ENCODE measurements at regions not wholly inside any gene's neighbourhood (a gene's known extent, or its start where the extent isn't known, plus 50 kb on each side); places are given as distances from the start of the nearest gene placed in this dataset.

DNA sequence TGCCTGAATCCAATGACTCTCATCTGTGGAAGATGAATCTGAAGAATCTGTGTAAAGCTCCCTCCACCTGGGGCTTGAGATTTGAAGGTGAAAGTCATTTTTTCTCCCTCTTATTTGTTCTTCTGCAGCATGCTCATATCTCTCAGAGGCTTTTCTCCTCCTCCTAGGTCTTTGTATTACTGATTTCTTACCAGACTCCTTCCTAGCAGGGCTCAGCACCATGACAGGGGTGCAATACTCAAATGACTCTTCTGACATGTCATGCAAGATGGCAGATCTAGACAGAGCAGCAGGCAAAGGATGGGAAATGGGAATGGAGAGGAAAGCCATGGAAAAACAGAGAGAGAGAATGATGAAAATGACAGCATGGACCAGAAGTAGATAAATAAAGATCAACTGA, 118.3 kb downstream of the TMA16 start:
- no peaks in the 10 kb centered on the region for H3K27me3 Mint-ChIP-seq (ENCODE audit: low read depth)
- no peak overlapping the region for H3K4me3 Mint-ChIP-seq
- H3K27ac Mint-ChIP-seq, result no peak overlapping the region
- no peaks in the 10 kb centered on the region for H3K4me1 Mint-ChIP-seq
- TF ChIP-seq, protein P1, sequence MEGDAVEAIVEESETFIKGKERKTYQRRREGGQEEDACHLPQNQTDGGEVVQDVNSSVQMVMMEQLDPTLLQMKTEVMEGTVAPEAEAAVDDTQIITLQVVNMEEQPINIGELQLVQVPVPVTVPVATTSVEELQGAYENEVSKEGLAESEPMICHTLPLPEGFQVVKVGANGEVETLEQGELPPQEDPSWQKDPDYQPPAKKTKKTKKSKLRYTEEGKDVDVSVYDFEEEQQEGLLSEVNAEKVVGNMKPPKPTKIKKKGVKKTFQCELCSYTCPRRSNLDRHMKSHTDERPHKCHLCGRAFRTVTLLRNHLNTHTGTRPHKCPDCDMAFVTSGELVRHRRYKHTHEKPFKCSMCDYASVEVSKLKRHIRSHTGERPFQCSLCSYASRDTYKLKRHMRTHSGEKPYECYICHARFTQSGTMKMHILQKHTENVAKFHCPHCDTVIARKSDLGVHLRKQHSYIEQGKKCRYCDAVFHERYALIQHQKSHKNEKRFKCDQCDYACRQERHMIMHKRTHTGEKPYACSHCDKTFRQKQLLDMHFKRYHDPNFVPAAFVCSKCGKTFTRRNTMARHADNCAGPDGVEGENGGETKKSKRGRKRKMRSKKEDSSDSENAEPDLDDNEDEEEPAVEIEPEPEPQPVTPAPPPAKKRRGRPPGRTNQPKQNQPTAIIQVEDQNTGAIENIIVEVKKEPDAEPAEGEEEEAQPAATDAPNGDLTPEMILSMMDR (IDR thresholded peaks at IDR 0.05; ENCODE audit: unreplicated experiment in 3 of 3), result no peak
- no peaks in the 10 kb centered on the region for H3K9me3 Mint-ChIP-seq
- no peaks in the 10 kb centered on the region for H3K36me3 Mint-ChIP-seq (ENCODE audit: low read depth)

DNA sequence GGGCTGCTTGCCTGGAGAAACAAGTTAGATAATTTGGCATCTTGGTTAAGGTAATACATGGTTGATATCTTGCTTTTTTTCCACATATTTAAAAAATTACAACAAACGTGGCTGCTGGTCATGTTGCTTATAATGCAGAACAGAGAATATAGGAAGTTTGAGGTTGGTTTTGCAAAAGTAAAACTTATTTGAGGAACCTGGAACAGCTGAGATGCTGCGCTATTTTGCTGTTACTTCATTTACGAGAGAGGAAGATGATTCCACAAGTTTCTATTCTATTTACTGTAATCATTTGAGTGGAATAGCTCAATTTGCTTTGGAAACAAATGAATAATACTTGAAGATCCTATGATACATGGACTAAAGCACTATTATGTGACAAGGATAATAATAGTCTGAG, 118.9 kb downstream of the TMA16 start:
- no peak overlapping the region for H3K27ac Mint-ChIP-seq
- no peaks in the 10 kb centered on the region for H3K9me3 Mint-ChIP-seq
- H3K27me3 Mint-ChIP-seq (ENCODE audit: low read depth), result no peaks in the 10 kb centered on the region
- no peak overlapping the region for H3K4me3 Mint-ChIP-seq
- TF ChIP-seq, protein P1 (IDR thresholded peaks at IDR 0.05; ENCODE audit: unreplicated experiment in 3 of 3), result no peak
- no peaks in the 10 kb centered on the region for H3K36me3 Mint-ChIP-seq (ENCODE audit: low read depth)
- H3K4me1 Mint-ChIP-seq, result no peaks in the 10 kb centered on the region

DNA sequence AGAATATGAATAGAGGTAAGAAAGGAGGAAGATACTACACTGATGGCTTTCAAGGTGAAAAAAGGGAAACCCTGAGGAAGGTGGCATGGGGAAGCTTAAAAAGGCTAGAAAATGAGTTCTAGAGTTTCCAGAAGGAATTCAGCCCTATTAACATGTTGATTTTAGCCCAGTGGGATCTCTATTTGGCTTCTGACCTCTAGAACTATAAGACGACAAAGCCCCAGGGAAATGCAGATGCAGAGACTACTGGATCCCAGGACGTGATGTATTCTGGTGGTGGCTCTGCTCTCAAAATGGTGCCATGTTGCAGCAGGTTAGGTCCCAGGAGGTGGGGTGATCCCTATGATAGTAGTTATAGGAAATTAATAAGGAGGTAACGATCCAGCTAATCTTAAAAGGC, 120.4 kb downstream of the TMA16 start:
- TF ChIP-seq, protein P1 (IDR thresholded peaks at IDR 0.05; ENCODE audit: unreplicated experiment in 3 of 3), result no peak
- no peaks in the 10 kb centered on the region for H3K9me3 Mint-ChIP-seq
- no peak overlapping the region for H3K4me3 Mint-ChIP-seq
- no peaks in the 10 kb centered on the region for H3K27me3 Mint-ChIP-seq (ENCODE audit: low read depth)
- no peaks in the 10 kb centered on the region for H3K36me3 Mint-ChIP-seq (ENCODE audit: low read depth)
- H3K27ac Mint-ChIP-seq, result no peak overlapping the region
- H3K4me1 Mint-ChIP-seq, result no peaks in the 10 kb centered on the region

DNA sequence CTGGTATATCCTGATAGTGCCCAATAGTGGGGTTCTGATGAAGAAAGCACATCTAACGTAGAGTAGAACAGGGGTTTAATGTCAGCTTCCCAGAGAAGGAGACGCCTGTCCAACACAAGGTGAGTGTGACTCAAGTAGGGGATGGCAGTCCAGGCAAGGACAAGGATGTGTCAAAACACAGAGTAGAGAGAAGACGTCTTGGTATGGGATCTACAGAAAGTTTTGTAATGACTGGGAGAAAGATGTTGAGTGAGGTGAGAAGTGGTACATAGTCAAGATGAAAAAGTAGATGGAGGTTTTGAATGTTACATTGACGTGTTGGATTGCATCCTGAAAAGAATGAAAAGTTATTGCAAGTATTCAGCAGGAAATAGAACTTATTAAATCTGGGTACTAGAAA, 124.4 kb downstream of the TMA16 start:
- Mint-ChIP-seq H3K4me3 (no peak overlapping the region), H3K36me3 (ENCODE audit: low read depth) (no peaks in the 10 kb centered on the region), H3K27me3 (ENCODE audit: low read depth) (no peaks in the 10 kb centered on the region), H3K4me1 (no peaks in the 10 kb centered on the region), H3K9me3 (no peaks in the 10 kb centered on the region), H3K27ac (no peak overlapping the region)
- TF ChIP-seq, protein P1 (IDR thresholded peaks at IDR 0.05; ENCODE audit: unreplicated experiment in 3 of 3), result no peak

DNA sequence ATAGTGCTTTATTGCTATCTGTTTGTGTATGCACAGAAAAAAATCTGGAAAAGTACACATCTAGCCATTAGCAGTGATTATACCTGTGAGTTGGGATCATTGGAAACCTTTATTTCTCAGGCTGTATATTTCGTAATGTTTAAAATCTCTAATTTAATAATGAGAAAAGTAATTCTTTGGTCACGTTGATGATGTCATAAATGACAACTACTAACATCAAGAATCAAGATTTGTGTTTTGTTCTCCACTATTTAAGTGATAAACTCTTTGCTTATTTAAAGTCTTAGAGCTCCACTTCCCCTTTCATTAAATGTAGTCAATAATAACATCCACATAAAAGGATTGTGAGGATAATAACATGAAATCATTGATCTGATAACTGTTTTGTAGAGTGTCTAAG, 126.2 kb downstream of the TMA16 start:
- no peak overlapping the region for H3K27ac Mint-ChIP-seq
- no peaks in the 10 kb centered on the region for H3K36me3 Mint-ChIP-seq (ENCODE audit: low read depth)
- no peak overlapping the region for H3K4me3 Mint-ChIP-seq
- H3K27me3 Mint-ChIP-seq (ENCODE audit: low read depth), result no peaks in the 10 kb centered on the region
- H3K9me3 Mint-ChIP-seq, result no peaks in the 10 kb centered on the region
- H3K4me1 Mint-ChIP-seq, result no peaks in the 10 kb centered on the region
- TF ChIP-seq, protein P1 (IDR thresholded peaks at IDR 0.05; ENCODE audit: unreplicated experiment in 3 of 3), result no peak

DNA sequence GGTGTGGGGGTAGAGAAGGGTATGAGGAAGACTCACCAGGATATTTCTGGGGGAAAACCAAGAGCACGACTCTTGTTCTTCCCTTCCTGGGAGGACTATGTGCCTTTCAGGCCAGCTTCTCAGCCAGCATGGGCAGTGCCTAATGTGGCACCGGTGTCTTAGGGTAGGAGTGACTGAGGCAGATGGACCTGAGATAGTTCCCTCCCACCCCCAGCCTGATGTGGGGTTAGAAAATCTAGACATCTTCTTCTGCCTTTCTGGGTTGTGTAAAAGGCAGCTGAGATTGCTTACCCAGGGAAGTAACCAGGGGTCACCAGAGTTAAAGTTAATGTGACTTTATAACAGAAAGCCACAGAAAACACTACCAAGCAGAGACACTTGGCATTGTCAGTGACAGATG, 127.3 kb downstream of the TMA16 start:
- H3K27me3 Mint-ChIP-seq (ENCODE audit: low read depth), result no peaks in the 10 kb centered on the region
- TF ChIP-seq, protein P1 (IDR thresholded peaks at IDR 0.05; ENCODE audit: unreplicated experiment in 3 of 3), result no peak
- H3K4me1 Mint-ChIP-seq, result no peaks in the 10 kb centered on the region
- H3K9me3 Mint-ChIP-seq, result no peaks in the 10 kb centered on the region
- no peak overlapping the region for H3K27ac Mint-ChIP-seq
- H3K36me3 Mint-ChIP-seq (ENCODE audit: low read depth), result no peaks in the 10 kb centered on the region
- no peak overlapping the region for H3K4me3 Mint-ChIP-seq

Data from nephron (organoid).